ENCODE measurements at regions not wholly inside any gene's neighbourhood (a gene's known extent, or its start where the extent isn't known, plus 50 kb on each side); places are given as distances from the start of the nearest gene placed in this dataset.

- TF ChIP-seq, protein P1, sequence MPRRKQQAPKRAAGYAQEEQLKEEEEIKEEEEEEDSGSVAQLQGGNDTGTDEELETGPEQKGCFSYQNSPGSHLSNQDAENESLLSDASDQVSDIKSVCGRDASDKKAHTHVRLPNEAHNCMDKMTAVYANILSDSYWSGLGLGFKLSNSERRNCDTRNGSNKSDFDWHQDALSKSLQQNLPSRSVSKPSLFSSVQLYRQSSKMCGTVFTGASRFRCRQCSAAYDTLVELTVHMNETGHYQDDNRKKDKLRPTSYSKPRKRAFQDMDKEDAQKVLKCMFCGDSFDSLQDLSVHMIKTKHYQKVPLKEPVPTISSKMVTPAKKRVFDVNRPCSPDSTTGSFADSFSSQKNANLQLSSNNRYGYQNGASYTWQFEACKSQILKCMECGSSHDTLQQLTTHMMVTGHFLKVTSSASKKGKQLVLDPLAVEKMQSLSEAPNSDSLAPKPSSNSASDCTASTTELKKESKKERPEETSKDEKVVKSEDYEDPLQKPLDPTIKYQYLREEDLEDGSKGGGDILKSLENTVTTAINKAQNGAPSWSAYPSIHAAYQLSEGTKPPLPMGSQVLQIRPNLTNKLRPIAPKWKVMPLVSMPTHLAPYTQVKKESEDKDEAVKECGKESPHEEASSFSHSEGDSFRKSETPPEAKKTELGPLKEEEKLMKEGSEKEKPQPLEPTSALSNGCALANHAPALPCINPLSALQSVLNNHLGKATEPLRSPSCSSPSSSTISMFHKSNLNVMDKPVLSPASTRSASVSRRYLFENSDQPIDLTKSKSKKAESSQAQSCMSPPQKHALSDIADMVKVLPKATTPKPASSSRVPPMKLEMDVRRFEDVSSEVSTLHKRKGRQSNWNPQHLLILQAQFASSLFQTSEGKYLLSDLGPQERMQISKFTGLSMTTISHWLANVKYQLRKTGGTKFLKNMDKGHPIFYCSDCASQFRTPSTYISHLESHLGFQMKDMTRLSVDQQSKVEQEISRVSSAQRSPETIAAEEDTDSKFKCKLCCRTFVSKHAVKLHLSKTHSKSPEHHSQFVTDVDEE (CRISPR knock-in tag; IDR thresholded peaks at IDR 0.05), result no peak
- no peak for TF ChIP-seq PPARA (CRISPR knock-in tag; IDR thresholded peaks at IDR 0.05; ENCODE audit: borderline replicate concordance)
Observed at GRCh38 chr5:166503506-166503905, 1787.9 kb upstream of the WWC1 start.

All from SK-N-SH treated with all-trans-retinoic acid at 6 μM for 48 hours (cell line).